Fibroblast of the aortic adventitia (primary cell): ENCODE measurements at regions not wholly inside any gene's neighbourhood (a gene's known extent, or its start where the extent isn't known, plus 50 kb on each side); places are given as distances from the start of the nearest gene placed in this dataset.

Experiments used
- DNase-seq: peaks from one replicate; pipeline ENCODE4 v3.0.0-alpha.2; 2010; ENCODE audit warnings: low read depth
- H3K4me3 ChIP-seq: 2 replicates; pipeline ENCODE4 v1.5.1; 2011; ENCODE audit warnings: low read depth, mild to moderate bottlenecking, control low read depth, low read length, moderate library complexity
- TF ChIP-seq, protein P1 (sequence below): IDR thresholded peaks from 2 replicates; pipeline ENCODE4 v1.5.1; 2011; ENCODE audit warnings: mild to moderate bottlenecking, low read length, control low read depth, inconsistent platforms; ENCODE audit not compliant: insufficient read depth

- TF ChIP-seq, protein P1, sequence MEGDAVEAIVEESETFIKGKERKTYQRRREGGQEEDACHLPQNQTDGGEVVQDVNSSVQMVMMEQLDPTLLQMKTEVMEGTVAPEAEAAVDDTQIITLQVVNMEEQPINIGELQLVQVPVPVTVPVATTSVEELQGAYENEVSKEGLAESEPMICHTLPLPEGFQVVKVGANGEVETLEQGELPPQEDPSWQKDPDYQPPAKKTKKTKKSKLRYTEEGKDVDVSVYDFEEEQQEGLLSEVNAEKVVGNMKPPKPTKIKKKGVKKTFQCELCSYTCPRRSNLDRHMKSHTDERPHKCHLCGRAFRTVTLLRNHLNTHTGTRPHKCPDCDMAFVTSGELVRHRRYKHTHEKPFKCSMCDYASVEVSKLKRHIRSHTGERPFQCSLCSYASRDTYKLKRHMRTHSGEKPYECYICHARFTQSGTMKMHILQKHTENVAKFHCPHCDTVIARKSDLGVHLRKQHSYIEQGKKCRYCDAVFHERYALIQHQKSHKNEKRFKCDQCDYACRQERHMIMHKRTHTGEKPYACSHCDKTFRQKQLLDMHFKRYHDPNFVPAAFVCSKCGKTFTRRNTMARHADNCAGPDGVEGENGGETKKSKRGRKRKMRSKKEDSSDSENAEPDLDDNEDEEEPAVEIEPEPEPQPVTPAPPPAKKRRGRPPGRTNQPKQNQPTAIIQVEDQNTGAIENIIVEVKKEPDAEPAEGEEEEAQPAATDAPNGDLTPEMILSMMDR, result no peak
- no peak overlapping the region for H3K4me3 ChIP-seq
- no peak for DNase-seq
These were observed 343.0 kb downstream of the EPHA4 start for GRCh38 chr2:221229099-221229498.

GRCh38 chr2:221231511-221231910, 340.6 kb downstream of the EPHA4 start:
- DNase-seq, result no peak
- H3K4me3 ChIP-seq, result no peak overlapping the region
- TF ChIP-seq, protein P1, result no peak

DNA sequence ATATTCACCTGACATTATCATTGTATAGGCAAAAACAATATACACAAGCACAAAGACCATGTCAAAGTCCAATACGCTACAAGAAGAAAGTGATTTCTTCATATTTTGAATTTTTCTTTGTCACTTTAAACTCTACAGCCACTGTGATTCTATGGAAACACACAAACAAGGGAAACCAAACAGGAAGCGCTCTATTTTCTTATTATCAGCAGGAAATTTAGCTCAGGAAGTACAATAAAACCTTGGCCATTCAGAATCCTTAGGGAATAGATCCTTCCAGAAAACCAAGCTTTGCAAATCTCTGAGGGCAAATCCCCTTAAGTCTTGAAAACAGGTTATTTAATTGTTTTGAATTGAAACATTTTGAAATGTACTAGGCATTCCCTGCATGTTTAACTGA, 336.2 kb downstream of the EPHA4 start:
- TF ChIP-seq, protein P1, result no peak
- H3K4me3 ChIP-seq, result no peak overlapping the region
- no peak for DNase-seq

- no peak overlapping the region for H3K4me3 ChIP-seq
- no peak for DNase-seq
- TF ChIP-seq, protein P1, result no peak
These were observed 331.0 kb downstream of the EPHA4 start for GRCh38 chr2:221241072-221241471.

- TF ChIP-seq, protein P1, result no peak
- H3K4me3 ChIP-seq, result no peak overlapping the region
- no peak for DNase-seq
These were observed 328.3 kb downstream of the EPHA4 start for GRCh38 chr2:221243771-221244170.

GRCh38 chr2:221245045-221245444, 327.1 kb downstream of the EPHA4 start:
- TF ChIP-seq, protein P1, result no peak
- no peak for DNase-seq
- no peak overlapping the region for H3K4me3 ChIP-seq

DNA sequence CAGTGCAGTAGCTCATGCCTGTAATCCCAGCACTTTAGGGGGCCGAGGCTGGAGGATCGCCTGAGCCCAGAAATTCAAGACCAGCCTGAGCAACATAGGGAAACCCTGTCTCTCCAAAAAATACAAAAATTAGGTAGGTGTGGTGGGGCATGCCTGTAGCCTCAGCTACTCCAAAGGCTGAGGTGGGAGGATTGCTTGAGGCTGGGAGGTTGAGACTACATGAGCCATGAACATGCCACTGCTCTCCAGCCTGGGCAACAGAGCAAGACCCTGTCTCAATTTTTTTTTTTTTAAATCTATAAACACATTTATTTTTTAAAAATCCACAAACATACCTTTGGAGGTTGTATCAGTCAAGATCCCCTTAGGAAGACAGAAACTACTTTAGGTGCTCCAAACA, 326.3 kb downstream of the EPHA4 start:
- no peak overlapping the region for H3K4me3 ChIP-seq
- DNase-seq, result no peak
- TF ChIP-seq, protein P1, result no peak
